NCI-H2107 treated with DMSO at 0.1 percent for 48 hours (cell line): ENCODE measurements at regions not wholly inside any gene's neighbourhood (a gene's known extent, or its start where the extent isn't known, plus 50 kb on each side); places are given as distances from the start of the nearest gene placed in this dataset.

Experiments
- DNase-seq: peaks from one replicate; lab custom pipeline; 2025; ENCODE audit not compliant: unreplicated experiment; lab: John Stamatoyannopoulos, UW

- DNase-seq, result no peak
Measured at GRCh38 chr14:26395726-26396125, 202.1 kb downstream of the NOVA1 start.

DNA sequence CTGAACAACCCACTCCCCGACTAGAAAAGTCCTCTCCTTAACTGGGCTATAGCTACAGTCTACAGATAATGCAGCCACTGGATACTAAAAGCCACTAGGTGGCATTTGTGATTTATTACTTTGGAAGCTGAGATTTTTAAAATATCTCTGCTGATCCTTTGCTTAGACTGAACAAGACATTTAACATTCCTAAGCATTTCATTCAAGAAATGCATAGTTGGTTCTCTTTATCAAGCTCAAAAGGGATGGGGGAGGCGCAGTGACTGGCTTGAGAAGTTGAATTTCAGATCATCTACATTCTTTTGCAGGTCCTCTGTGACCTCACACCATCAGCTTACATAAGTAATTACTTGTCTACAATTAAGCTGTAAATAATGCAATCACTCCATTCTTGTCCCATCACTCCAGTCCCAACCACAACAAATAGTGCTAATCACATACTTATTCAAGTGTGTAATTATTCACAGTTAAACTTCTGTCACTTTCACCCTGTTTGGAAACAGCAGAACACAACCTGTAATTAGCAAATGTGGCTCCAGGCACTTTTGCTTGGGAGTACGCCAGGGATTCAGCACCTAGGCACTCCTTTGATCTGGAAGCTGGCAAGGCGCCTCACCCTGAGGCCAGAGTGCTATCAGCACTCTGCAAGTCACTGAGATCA is 203.6 kb downstream of the NOVA1 start:
- peak; percentile 58 for DNase-seq

DNA sequence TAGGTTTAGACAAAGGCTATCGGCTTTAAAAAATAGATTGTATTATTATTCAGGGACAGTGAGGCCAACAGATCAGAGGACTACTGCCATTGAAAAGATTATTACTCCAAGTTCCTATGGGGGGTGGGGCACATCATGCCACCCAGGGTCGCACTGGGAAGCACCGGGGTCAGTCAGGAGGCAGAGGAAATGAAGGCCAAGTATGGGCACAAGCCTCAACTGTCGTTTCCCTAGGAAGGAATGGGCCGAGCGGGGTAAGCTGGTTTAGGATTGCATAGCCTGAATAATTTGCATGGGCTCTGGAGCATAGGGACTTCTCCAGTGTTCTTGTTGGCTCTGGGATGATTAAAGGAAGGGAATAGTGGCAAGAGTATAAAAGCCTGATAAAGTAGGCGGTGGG is 205.3 kb downstream of the NOVA1 start:
- no peak for DNase-seq

- no peak for DNase-seq
Measured at GRCh38 chr14:26389646-26390508, 208.0 kb downstream of the NOVA1 start.

- DNase-seq, result no peak
Measured at GRCh38 chr14:26385310-26385709, 212.5 kb downstream of the NOVA1 start.

GRCh38 chr14:26382901-26383685 is 214.7 kb downstream of the NOVA1 start:
- no peak for DNase-seq

GRCh38 chr14:26381405-26381804 is 216.4 kb downstream of the NOVA1 start:
- DNase-seq, result no peak

DNA sequence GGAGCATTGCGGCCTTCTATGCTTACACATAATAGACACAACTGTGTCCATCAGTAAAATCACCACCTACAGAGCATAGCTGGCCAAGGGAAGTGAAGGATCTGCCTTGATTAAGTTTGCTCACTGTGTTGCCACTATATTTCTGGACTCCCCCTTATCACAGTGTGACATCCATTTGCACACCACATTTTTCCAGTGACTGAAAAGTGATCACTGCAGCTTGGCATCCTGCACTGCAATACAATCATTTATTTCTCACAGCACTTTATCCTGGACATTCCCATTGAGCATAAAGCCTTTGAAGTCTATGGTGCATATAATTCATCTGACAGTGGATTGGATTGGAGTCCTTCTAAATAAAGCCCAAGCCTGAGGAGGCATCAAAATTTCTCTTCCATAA is 217.2 kb downstream of the NOVA1 start:
- no peak for DNase-seq

- no peak for DNase-seq
Measured at GRCh38 chr14:26379951-26380350, 217.9 kb downstream of the NOVA1 start.

- no peak for DNase-seq
Measured at GRCh38 chr14:26377150-26377549, 220.7 kb downstream of the NOVA1 start.

DNA sequence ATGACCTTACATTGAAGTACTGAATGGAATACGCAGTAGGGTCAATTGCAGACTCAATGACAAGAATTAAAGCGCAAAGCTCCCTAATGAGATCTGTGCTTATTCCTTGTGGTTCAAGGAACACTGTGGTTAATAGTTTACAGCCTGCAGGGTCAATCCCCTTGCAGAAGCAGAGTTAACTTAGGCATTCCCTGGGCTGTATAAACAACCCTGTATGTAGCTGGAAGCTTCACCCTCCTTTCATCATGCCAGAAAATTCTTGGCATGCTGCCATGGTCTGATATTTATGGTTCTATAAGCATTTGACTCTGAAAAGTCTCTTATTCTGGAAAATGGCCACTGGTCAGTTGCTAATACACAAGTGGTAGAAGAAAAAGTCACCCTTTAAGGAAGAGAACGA is 227.7 kb downstream of the NOVA1 start:
- DNase-seq, result no peak

- no peak for DNase-seq
Measured at GRCh38 chr14:26363689-26364088, 234.1 kb downstream of the NOVA1 start.

DNA sequence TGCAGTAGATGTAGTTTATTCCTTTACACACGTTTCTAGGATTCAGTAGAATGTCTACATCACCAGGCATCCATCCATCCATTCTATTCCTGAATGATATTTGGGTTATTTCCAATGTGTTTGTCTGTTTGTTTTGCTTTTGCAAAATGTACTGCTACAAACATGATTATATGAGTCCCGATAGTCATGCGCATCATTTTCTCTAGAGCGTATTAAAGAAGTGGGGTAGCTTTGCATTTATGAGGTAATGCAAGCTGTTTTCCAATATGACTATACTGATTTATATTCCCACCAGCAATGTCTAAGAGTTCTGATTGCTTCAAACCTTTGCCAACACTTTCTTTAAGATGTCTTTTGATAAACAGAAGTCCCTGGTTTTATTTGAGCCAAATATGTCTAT is 253.2 kb downstream of the NOVA1 start:
- DNase-seq, result no peak

- DNase-seq, result no peak
Measured at GRCh38 chr14:26339381-26339780, 258.5 kb downstream of the NOVA1 start.

GRCh38 chr14:26338231-26338630 is 259.6 kb downstream of the NOVA1 start:
- DNase-seq, result no peak

- DNase-seq, result no peak
Measured at GRCh38 chr14:26334288-26334687, 263.5 kb downstream of the NOVA1 start.

GRCh38 chr14:26332966-26333365 is 264.9 kb downstream of the NOVA1 start:
- no peak for DNase-seq

DNA sequence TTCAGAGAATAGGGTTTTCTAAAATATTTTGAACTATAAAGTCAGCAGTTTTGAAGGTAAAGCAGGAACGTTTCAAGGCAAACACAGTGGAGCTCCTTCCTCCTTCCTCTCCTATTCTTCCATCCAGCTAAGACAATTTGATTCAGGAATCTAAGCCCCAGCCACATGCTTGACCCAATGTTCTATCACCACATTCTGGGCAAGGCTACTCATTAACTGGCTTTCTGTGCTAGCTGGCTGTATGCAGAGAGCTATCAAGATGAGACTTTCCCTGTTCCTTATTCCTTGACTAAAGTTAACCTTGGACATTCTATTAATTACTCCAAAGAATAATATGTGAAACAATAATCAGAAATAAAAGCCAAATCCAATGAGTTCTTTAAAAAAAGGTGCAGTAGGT is 266.9 kb downstream of the NOVA1 start:
- DNase-seq, result no peak

DNA sequence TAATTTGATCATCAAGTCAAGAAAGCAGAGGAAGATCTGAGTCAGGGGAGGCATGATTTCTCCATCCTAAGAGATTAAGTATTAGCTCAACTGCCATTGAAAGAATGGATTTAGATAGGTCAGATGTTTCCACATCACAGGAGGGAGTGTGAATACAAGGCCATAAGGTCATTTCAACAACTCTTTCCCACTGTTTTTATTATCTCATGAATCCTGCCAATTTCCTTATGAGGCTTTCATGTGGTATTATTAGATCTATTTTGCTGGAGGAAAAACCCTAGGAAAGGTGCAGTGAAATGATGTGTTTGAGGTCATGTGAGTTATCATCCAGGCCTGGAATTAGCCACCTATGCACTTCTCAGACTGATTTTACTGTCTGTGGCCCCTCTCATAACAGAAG is 269.0 kb downstream of the NOVA1 start:
- no peak for DNase-seq

DNA sequence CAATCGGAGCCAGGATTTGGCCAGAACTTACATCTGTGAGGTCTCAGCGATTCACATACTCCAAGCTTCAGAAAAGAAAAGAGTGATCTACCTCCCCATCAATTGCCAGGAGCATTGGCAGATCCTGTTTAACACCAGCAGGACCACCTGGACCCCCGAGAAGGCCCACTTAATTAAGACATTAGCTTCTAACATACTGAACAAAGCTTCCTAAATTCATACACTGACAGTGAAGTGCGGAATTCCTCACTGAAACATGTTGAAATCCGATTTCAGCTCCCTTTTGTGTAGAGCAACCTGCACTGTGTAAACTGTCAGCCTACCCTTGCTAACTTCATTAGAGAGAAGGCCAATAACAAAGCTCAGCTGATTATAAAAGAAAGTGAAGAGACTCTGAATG is 274.0 kb downstream of the NOVA1 start:
- peak; percentile 20 for DNase-seq

DNA sequence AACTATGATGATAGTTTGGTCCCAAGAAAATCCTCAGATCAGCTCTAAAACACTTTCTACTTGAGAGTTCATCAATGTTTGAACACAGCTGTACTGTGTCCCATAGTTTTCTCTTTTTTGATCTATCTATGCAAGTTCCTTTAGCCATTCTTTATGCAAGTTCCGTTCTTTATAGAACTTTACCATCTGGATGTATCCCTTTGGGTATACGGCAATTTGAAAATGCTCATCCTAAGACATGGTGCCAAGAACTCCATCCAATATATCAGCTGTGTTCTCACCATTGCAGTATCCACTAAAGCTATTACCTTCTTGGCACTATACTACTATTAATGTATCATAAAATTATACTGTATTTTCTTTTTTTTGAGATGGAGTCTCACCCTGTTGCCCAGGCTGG is 276.9 kb downstream of the NOVA1 start:
- DNase-seq, result no peak
